Upper lobe of left lung (tissue), 6 donors: ENCODE measurements at regions not wholly inside any gene's neighbourhood (a gene's known extent, or its start where the extent isn't known, plus 50 kb on each side); places are given as distances from the start of the nearest gene placed in this dataset.

ENCODE experiments used
- ATAC-seq, 2 donors: fragments of 200-7000 bp; cut with Tn5 transposase; one replicate each; pipeline ENCODE4 v1.9.1; 2022; ENCODE audit warnings: mild to moderate bottlenecking in 2 of 2, moderate library complexity in 2 of 2; ENCODE audit not compliant: low FRiP score in 2 of 2
- DNase-seq, 2 donors: peaks; one replicate each; pipeline ENCODE4 v3.0.0-alpha.2; 2019 to 2020
- H3K27ac ChIP-seq, 4 donors: fragments of 200-600 bp; sonication (generic); one replicate each; pipeline ENCODE4 v1.5.1; 2016 to 2019
- H3K27me3 ChIP-seq, 4 donors: fragments of 200-600 bp; sonication (generic); one replicate each; pipeline ENCODE4 v1.5.1; 2017 to 2019
- H3K36me3 ChIP-seq, 4 donors: fragments of 200-600 bp; sonication (generic); one replicate each; pipeline ENCODE4 v1.5.1; 2016 to 2019
- H3K4me1 ChIP-seq, 4 donors: fragments of 200-600 bp; sonication (generic); one replicate each; pipeline ENCODE4 v1.5.1; 2018 to 2019
- H3K4me3 ChIP-seq, 4 donors: fragments of 200-600 bp; sonication (generic); one replicate each; pipeline ENCODE4 v1.5.1; 2017 to 2019; ENCODE audit warnings: mild to moderate bottlenecking in 2 of 4, moderate library complexity in 1 of 4
- H3K9me3 ChIP-seq, 4 donors: fragments of 200-600 bp; sonication (generic); one replicate each; pipeline ENCODE4 v1.5.1; 2018 to 2019
- CTCF ChIP-seq, 6 experiments: fragments of 450-650 bp in 4 of 6; fragments of 200-600 bp in 2 of 6; sonication (generic) in 2 of 6; IDR thresholded peaks; one replicate each; pipeline ENCODE4 v1.5.1; 2016 to 2019; ENCODE audit warnings: antibody characterized with exemption in 6 of 6
- EP300 ChIP-seq, 4 donors: sonication (generic); formaldehyde crosslinking; IDR thresholded peaks; one replicate each; pipeline ENCODE4 v1.5.1; 2017; ENCODE audit warnings: antibody characterized with exemption in 4 of 4, control low read depth in 2 of 4
- POLR2A ChIP-seq, 4 donors: fragments of 450-650 bp; IDR thresholded peaks; one replicate each; pipeline ENCODE4 v1.5.1; 2016 to 2017; ENCODE audit warnings: antibody characterized with exemption in 4 of 4, mild to moderate bottlenecking in 2 of 4
- POLR2AphosphoS5 ChIP-seq, 2 donors: sonication (generic); formaldehyde crosslinking; IDR thresholded peaks; one replicate each; pipeline ENCODE4 v1.5.1; 2017; ENCODE audit warnings: antibody characterized with exemption in 2 of 2
- WGBS, 2 donors: methylation state at CpG; one replicate each; pipeline ENCODE4 v1.1.5; 2017 to 2018; 5-methylcytosine and 5-hydroxymethylcytosine counted together
- donor health status: DM: no; HTN: no; CAD: no; lungs with moderate emphysema.
- donor health status: DM: no; HTN: yes; CAD: no; lungs with severe emphysema.

- Histone ChIP-seq H3K27me3 (no peaks in the 10 kb centered on the region), H3K9me3 (no peaks in the 10 kb centered on the region), H3K27ac (no peak overlapping the region), H3K4me1 (no peaks in the 10 kb centered on the region), H3K4me3 (no peak overlapping the region), H3K36me3 (no peaks in the 10 kb centered on the region)
- no peak for TF ChIP-seq POLR2A (IDR thresholded peaks at IDR 0.05)
- no peak for TF ChIP-seq POLR2AphosphoS5 (IDR thresholded peaks at IDR 0.05)
- no peak for TF ChIP-seq EP300 (IDR thresholded peaks at IDR 0.05)
- no peak for TF ChIP-seq CTCF (IDR thresholded peaks at IDR 0.05)
- ATAC-seq: no peak
- no peak for DNase-seq
- whole genome bisulfite sequencing, 2 donors: 68 to 90% methylated on average over 3 to 5 of the region's 5 CpGs
Observed at GRCh38 chr9:18129809-18130334, 344.1 kb upstream of the ADAMTSL1 start.

DNA sequence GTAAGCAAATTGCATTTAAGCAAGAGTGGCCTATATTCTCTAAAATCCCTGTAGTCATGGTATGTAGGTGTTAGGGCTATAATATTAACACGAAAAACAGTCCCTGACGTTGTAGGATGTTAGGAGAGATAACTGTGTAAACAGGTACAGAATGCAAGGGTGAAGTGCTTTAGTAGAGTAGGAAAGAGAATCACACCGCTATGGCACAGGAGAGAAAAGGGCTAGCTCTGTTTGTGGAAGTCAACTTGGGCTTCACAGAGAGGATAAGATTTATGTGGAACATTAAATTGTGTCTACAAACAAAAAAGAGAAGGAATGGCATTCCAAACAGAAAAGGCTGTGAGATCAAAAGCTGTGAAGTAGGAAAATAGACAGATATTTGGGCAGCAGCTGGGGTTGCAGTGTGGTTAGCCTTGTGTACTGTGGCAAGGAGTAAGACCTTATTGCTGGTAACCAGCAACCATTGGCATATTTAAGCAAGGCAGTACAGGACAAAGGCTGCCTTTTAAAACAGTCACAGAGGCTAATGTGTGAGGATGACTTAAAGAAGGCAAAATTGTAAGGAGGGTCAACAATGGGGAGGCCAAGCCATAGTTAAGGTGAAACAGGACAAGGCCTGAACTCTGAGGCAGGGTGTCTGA is 337.5 kb upstream of the ADAMTSL1 start:
- H3K27ac ChIP-seq: no peak overlapping the region
- no peak for TF ChIP-seq EP300 (IDR thresholded peaks at IDR 0.05)
- TF ChIP-seq POLR2A (IDR thresholded peaks at IDR 0.05): no peak
- H3K4me1 ChIP-seq: no peaks in the 10 kb centered on the region
- DNase-seq (no peak), ATAC-seq (no peak)
- H3K27me3 ChIP-seq: no peaks in the 10 kb centered on the region
- WGBS, 2 donors: 55 to 62% methylated on average over 3 of the region's 3 CpGs
- no peak overlapping the region for H3K4me3 ChIP-seq
- H3K9me3 ChIP-seq: no peaks in the 10 kb centered on the region
- H3K36me3 ChIP-seq: no peaks in the 10 kb centered on the region

DNA sequence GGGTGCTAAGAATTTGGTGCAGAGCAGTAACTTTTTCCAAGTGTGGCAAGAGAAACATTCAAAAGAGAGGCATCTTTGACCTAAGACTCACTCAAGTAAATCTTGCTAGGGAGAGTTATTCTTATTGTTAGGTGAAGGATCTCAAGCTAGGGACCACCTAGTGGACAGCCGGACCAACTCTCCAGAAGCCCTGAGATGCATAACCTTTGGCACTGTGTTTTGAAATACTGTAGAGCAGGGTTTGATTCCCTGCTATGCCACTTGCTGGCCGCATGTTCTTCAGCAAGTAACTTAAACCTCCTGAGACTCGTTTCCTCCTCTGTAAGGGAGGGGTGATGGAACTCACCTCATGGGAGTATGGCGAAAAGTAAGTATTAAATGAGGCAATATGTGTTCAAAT is 336.1 kb upstream of the ADAMTSL1 start:
- H3K4me3 ChIP-seq: no peak overlapping the region
- H3K36me3 ChIP-seq: no peaks in the 10 kb centered on the region
- no peak overlapping the region for H3K27ac ChIP-seq
- H3K27me3 ChIP-seq: no peaks in the 10 kb centered on the region
- WGBS, 2 donors: 74 to 80% methylated on average over 4 of the region's 4 CpGs
- no peaks in the 10 kb centered on the region for H3K4me1 ChIP-seq
- DNase-seq (no peak), ATAC-seq (no peak)
- TF ChIP-seq POLR2A (IDR thresholded peaks at IDR 0.05) (no peak), CTCF (IDR thresholded peaks at IDR 0.05) (no peak), POLR2AphosphoS5 (IDR thresholded peaks at IDR 0.05) (no peak), EP300 (IDR thresholded peaks at IDR 0.05) (no peak)
- no peaks in the 10 kb centered on the region for H3K9me3 ChIP-seq

GRCh38 chr9:18138656-18139055 is 335.3 kb upstream of the ADAMTSL1 start:
- no peaks in the 10 kb centered on the region for H3K27me3 ChIP-seq
- 44 to 52% methylated on average over 5 of the region's 5 CpGs for WGBS, 2 donors
- peak in 1 of 2 donors; percentile 35 for ATAC-seq
- H3K27ac ChIP-seq: no peak overlapping the region
- H3K4me1 ChIP-seq: no peaks in the 10 kb centered on the region
- peak in 1 of 2 donors; percentile 24 for DNase-seq
- H3K36me3 ChIP-seq: no peaks in the 10 kb centered on the region
- H3K9me3 ChIP-seq: no peaks in the 10 kb centered on the region
- TF ChIP-seq CTCF (IDR thresholded peaks at IDR 0.05) (no peak), POLR2AphosphoS5 (IDR thresholded peaks at IDR 0.05) (no peak), EP300 (IDR thresholded peaks at IDR 0.05) (no peak), POLR2A (IDR thresholded peaks at IDR 0.05) (no peak)
- H3K4me3 ChIP-seq: no peak overlapping the region

- Histone ChIP-seq H3K4me1 (no peaks in the 10 kb centered on the region), H3K4me3 (no peak overlapping the region), H3K27me3 (no peaks in the 10 kb centered on the region), H3K27ac (no peak overlapping the region), H3K9me3 (no peaks in the 10 kb centered on the region), H3K36me3 (no peaks in the 10 kb centered on the region)
- 81 to 86% methylated on average over 2 of the region's 2 CpGs for WGBS, 2 donors
- ATAC-seq (peak in 1 of 2 donors; percentile 25), DNase-seq (no peak)
- no peak for TF ChIP-seq EP300 (IDR thresholded peaks at IDR 0.05)
- no peak for TF ChIP-seq CTCF (IDR thresholded peaks at IDR 0.05)
- TF ChIP-seq POLR2A (IDR thresholded peaks at IDR 0.05): no peak
- no peak for TF ChIP-seq POLR2AphosphoS5 (IDR thresholded peaks at IDR 0.05)
Observed at GRCh38 chr9:18141681-18142080, 332.3 kb upstream of the ADAMTSL1 start.
